BLaER1 (cell line): ENCODE measurements at regions not wholly inside any gene's neighbourhood (a gene's known extent, or its start where the extent isn't known, plus 50 kb on each side); places are given as distances from the start of the nearest gene placed in this dataset.

ENCODE experiments used
- H3K27ac ChIP-seq: shearing (Covaris generic); formaldehyde crosslinking; 2 replicates; pipeline ENCODE4 v1.8.1; 2022
- H3K27me3 ChIP-seq: shearing (Covaris generic); formaldehyde crosslinking; 2 replicates; pipeline ENCODE4 v1.8.1; 2022
- H3K36me3 ChIP-seq: shearing (Covaris generic); formaldehyde crosslinking; 2 replicates; pipeline ENCODE4 v1.8.1; 2022
- H3K4me1 ChIP-seq: shearing (Covaris generic); formaldehyde crosslinking; 2 replicates; pipeline ENCODE4 v1.8.1; 2022
- H3K4me2 ChIP-seq: shearing (Covaris generic); formaldehyde crosslinking; 2 replicates; pipeline ENCODE4 v1.8.1; 2022
- H3K4me3 ChIP-seq: shearing (Covaris generic); formaldehyde crosslinking; 2 replicates; pipeline ENCODE4 v1.8.1; 2022
- H3K9ac ChIP-seq: shearing (Covaris generic); formaldehyde crosslinking; 2 replicates; pipeline ENCODE4 v1.8.1; 2022
- H3K9me3 ChIP-seq: shearing (Covaris generic); formaldehyde crosslinking; 2 replicates; pipeline ENCODE4 v1.8.1; 2022
- H4K20me1 ChIP-seq: shearing (Covaris generic); formaldehyde crosslinking; 2 replicates; pipeline ENCODE4 v1.8.1; 2022
- Cebpa-rat ChIP-seq: shearing (Covaris generic); IDR thresholded peaks from 2 replicates; pipeline ENCODE4 v1.8.1; 2022

- Histone ChIP-seq H3K27me3 (no peaks in the 10 kb centered on the region), H3K4me3 (no peak overlapping the region), H3K4me1 (peaks cover 34% of the 10 kb centered on the region), H3K27ac (no peak overlapping the region), H3K4me2 (peak overlapping the region; percentile 72), H3K36me3 (peaks cover 2% of the 10 kb centered on the region; the same call in 1 of the 2 replicates), H4K20me1 (no peaks in the 10 kb centered on the region), H3K9ac (no peak overlapping the region), H3K9me3 (peaks cover 19% of the 10 kb centered on the region)
- no peak for TF ChIP-seq Cebpa-rat
These were observed 66.4 kb upstream of the SPRY4 start for GRCh38 chr5:142391058-142391845.

GRCh38 chr5:142390334-142390733 lies 65.5 kb upstream of the SPRY4 start:
- H3K4me2 ChIP-seq = peak overlapping the region; percentile 72

GRCh38 chr5:142388696-142389095 lies 63.9 kb upstream of the SPRY4 start:
- Histone ChIP-seq H3K4me3 (no peak overlapping the region), H3K4me1 (peaks cover 34% of the 10 kb centered on the region), H3K36me3 (no peaks in the 10 kb centered on the region), H3K27ac (no peak overlapping the region), H4K20me1 (no peaks in the 10 kb centered on the region), H3K4me2 (0 out of 2 replicates have a peak overlapping the region, but pooled peaks have one; percentile 72), H3K9me3 (no peaks in the 10 kb centered on the region), H3K27me3 (no peaks in the 10 kb centered on the region), H3K9ac (no peak overlapping the region)
- no peak for TF ChIP-seq Cebpa-rat

More at GRCh38 chr5:142390334-142390733, 65.5 kb upstream of the SPRY4 start:
- H3K36me3 ChIP-seq = no peaks in the 10 kb centered on the region
- no peak overlapping the region for H3K9ac ChIP-seq
- no peak overlapping the region for H3K27ac ChIP-seq
- peaks cover 10% of the 10 kb centered on the region for H3K9me3 ChIP-seq
- H3K4me1 ChIP-seq = peaks cover 34% of the 10 kb centered on the region
- H3K27me3 ChIP-seq = no peaks in the 10 kb centered on the region
- H3K4me3 ChIP-seq = no peak overlapping the region
- TF ChIP-seq Cebpa-rat = no peak
- no peaks in the 10 kb centered on the region for H4K20me1 ChIP-seq

GRCh38 chr5:142387024-142387682 lies 62.3 kb upstream of the SPRY4 start:
- Histone ChIP-seq H3K9me3 (no peaks in the 10 kb centered on the region), H4K20me1 (no peaks in the 10 kb centered on the region), H3K4me3 (no peak overlapping the region), H3K4me2 (no peak overlapping the region), H3K36me3 (no peaks in the 10 kb centered on the region), H3K27me3 (no peaks in the 10 kb centered on the region), H3K9ac (no peak overlapping the region), H3K4me1 (peaks cover 30% of the 10 kb centered on the region), H3K27ac (no peak overlapping the region)
- TF ChIP-seq Cebpa-rat = no peak

- no peaks in the 10 kb centered on the region for H3K36me3 ChIP-seq
- H3K27me3 ChIP-seq = no peaks in the 10 kb centered on the region
- H3K9ac ChIP-seq = no peak overlapping the region
- no peaks in the 10 kb centered on the region for H3K9me3 ChIP-seq
- no peak for TF ChIP-seq Cebpa-rat
- H3K4me2 ChIP-seq = no peak overlapping the region
- peaks cover 23% of the 10 kb centered on the region for H3K4me1 ChIP-seq
- H3K27ac ChIP-seq = no peak overlapping the region
- no peaks in the 10 kb centered on the region for H4K20me1 ChIP-seq
- H3K4me3 ChIP-seq = no peak overlapping the region
These were observed 61.6 kb upstream of the SPRY4 start for GRCh38 chr5:142386137-142387023.

- TF ChIP-seq Cebpa-rat = no peak
- no peak overlapping the region for H3K4me2 ChIP-seq
- H4K20me1 ChIP-seq = no peaks in the 10 kb centered on the region
- H3K36me3 ChIP-seq = no peaks in the 10 kb centered on the region
- H3K4me1 ChIP-seq = peaks cover 12% of the 10 kb centered on the region
- H3K27me3 ChIP-seq = no peaks in the 10 kb centered on the region
- H3K27ac ChIP-seq = no peak overlapping the region
- H3K4me3 ChIP-seq = no peak overlapping the region
- H3K9ac ChIP-seq = no peak overlapping the region
- no peaks in the 10 kb centered on the region for H3K9me3 ChIP-seq
These were observed 60.4 kb upstream of the SPRY4 start for GRCh38 chr5:142385194-142385593.

- Histone ChIP-seq H3K4me1 (no peaks in the 10 kb centered on the region; the same call in 1 of the 2 replicates), H3K9me3 (no peaks in the 10 kb centered on the region), H3K4me2 (no peak overlapping the region), H4K20me1 (no peaks in the 10 kb centered on the region), H3K36me3 (no peaks in the 10 kb centered on the region), H3K9ac (no peak overlapping the region), H3K27ac (no peak overlapping the region), H3K4me3 (no peak overlapping the region), H3K27me3 (no peaks in the 10 kb centered on the region)
- TF ChIP-seq Cebpa-rat = no peak
These were observed 59.2 kb upstream of the SPRY4 start for GRCh38 chr5:142384014-142384413.

- Histone ChIP-seq H3K4me2 (no peak overlapping the region), H3K4me1 (0 out of 2 replicates have a peak, but pooled peaks cover 4% of the 10 kb centered on the region), H3K36me3 (no peaks in the 10 kb centered on the region), H3K27ac (no peak overlapping the region), H3K4me3 (no peak overlapping the region), H3K9ac (no peak overlapping the region), H3K9me3 (no peaks in the 10 kb centered on the region), H4K20me1 (no peaks in the 10 kb centered on the region), H3K27me3 (no peaks in the 10 kb centered on the region)
- TF ChIP-seq Cebpa-rat = no peak
These were observed 57.4 kb upstream of the SPRY4 start for GRCh38 chr5:142382186-142382585.

GRCh38 chr5:142378737-142379634 lies 54.2 kb upstream of the SPRY4 start:
- no peaks in the 10 kb centered on the region for H3K27me3 ChIP-seq
- H3K27ac ChIP-seq = no peak overlapping the region
- H3K9me3 ChIP-seq = no peaks in the 10 kb centered on the region
- H3K4me2 ChIP-seq = no peak overlapping the region
- no peak overlapping the region for H3K9ac ChIP-seq
- no peak for TF ChIP-seq Cebpa-rat
- H3K4me3 ChIP-seq = no peak overlapping the region
- 0 out of 2 replicates have a peak, but pooled peaks cover 4% of the 10 kb centered on the region for H3K4me1 ChIP-seq
- H3K36me3 ChIP-seq = no peaks in the 10 kb centered on the region
- H4K20me1 ChIP-seq = no peaks in the 10 kb centered on the region
